ENCODE measurements at regions not wholly inside any gene's neighbourhood (a gene's known extent, or its start where the extent isn't known, plus 50 kb on each side); places are given as distances from the start of the nearest gene placed in this dataset.

- TF ChIP-seq CTCF (IDR thresholded peaks at IDR 0.05) (no peak), POLR2A (IDR thresholded peaks at IDR 0.05) (no peak)
These were observed 485.0 kb downstream of the TAF11L14 start for GRCh38 chr5:18119156-18119785.

All from uterus (tissue), 2 donors.